Cardiac muscle cell (in vitro differentiated cells and primary cell): ENCODE measurements at regions not wholly inside any gene's neighbourhood (a gene's known extent, or its start where the extent isn't known, plus 50 kb on each side); places are given as distances from the start of the nearest gene placed in this dataset.
"Not testable (repeated sequence)": the region's sequence is repeated elsewhere in the genome, so short reads cannot be mapped to it uniquely, and the experiment has no call there.

Source experiments
- DNase-seq, 2 donors: peaks; one replicate each; pipeline versions ENCODE4 v3.0.0 to v3.0.0-alpha.2; 2010 to 2017; ENCODE audit warnings: low read depth in 1 of 2, low spot score in 1 of 2
- H3K27ac ChIP-seq: fragments of 200-600 bp; sonication (generic); 2 replicates; pipeline ENCODE4 v1.5.1; 2016
- H3K27me3 ChIP-seq: fragments of 200-600 bp; sonication (generic); 2 replicates; pipeline ENCODE4 v1.6.0; 2016; ENCODE audit warnings: control low read depth
- H3K36me3 ChIP-seq: fragments of 200-600 bp; sonication (generic); 2 replicates; pipeline ENCODE4 v1.5.1; 2016; ENCODE audit warnings: control low read depth
- H3K4me1 ChIP-seq: fragments of 200-600 bp; sonication (generic); 2 replicates; pipeline ENCODE4 v1.8.1; 2017; ENCODE audit warnings: low read depth, mild to moderate bottlenecking, mixed run types
- H3K4me3 ChIP-seq: fragments of 200-600 bp; sonication (generic); 2 replicates; pipeline ENCODE4 v1.5.1; 2016; ENCODE audit warnings: mild to moderate bottlenecking
- H3K9me3 ChIP-seq: fragments of 200-600 bp; sonication (generic); 2 replicates; pipeline ENCODE4 v1.5.1; 2017; ENCODE audit warnings: low read depth, mild to moderate bottlenecking, control low read depth
- CTCF ChIP-seq: IDR thresholded peaks from 2 replicates; pipeline ENCODE4 v1.5.1; 2012; ENCODE audit warnings: low read depth, mild to moderate bottlenecking, low read length

DNA sequence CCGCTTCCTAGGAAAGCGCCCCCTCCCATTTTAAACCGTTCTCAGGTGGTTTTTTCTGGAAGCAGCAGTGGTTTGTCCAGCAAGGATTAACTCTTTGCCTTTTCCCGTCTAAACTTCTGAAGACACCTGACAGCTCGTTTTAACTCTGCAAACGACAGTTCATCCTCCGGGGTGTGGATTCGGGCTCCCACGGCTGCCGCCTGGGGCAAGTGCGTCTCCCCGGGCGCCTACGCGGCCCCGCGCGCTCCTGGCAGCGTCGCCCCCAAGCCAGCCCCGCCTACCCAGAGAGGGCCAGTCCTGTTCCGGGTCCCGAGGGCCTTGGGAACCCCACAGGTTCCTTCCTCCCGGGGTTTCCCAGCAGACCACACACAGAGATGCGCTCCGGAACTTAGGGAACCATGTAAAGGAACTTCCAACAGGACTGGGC is 54.4 kb downstream of the PRR18 start:
- Histone ChIP-seq H3K36me3 (no peaks in the 10 kb centered on the region), H3K27ac (no peak overlapping the region), H3K4me1 (no peaks in the 10 kb centered on the region), H3K9me3 (no peaks in the 10 kb centered on the region), H3K4me3 (peak overlapping the region; percentile 38), H3K27me3 (peaks cover 29% of the 10 kb centered on the region)
- DNase-seq: peak in 1 of 2 donors; percentile 16
- TF ChIP-seq CTCF: no peak

GRCh38 chr6:166253281-166253681 is 54.9 kb downstream of the PRR18 start:
- Histone ChIP-seq H3K4me3 (peak overlapping the region; percentile 38), H3K4me1 (no peaks in the 10 kb centered on the region), H3K36me3 (no peaks in the 10 kb centered on the region), H3K9me3 (no peaks in the 10 kb centered on the region), H3K27me3 (peaks cover 29% of the 10 kb centered on the region), H3K27ac (no peak overlapping the region)
- TF ChIP-seq CTCF: no peak
- DNase-seq: peak in 1 of 2 donors; percentile 58

DNA sequence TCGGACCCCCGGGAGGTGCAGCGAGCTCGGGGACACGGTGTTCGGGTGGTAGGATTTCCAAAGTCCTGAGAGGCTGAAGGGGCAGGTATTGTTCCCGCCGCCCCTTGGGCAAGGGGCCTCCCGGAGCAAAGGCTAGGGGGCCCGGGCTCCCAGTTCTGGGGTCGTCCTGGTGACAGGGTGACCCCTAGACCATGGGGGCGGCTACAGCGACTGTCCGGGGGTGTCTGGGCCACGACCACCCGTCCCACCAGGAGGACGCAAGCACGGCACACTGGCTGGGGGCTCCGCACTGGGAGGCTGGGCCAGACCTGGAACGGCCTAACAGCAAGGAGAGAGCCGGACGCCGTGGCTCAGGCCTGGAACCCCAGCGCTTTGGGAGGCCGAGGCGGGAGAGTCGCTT is 55.6 kb downstream of the PRR18 start:
- peaks cover 29% of the 10 kb centered on the region for H3K27me3 ChIP-seq
- H3K4me3 ChIP-seq: no peak overlapping the region
- no peaks in the 10 kb centered on the region for H3K4me1 ChIP-seq
- DNase-seq: no peak
- no peaks in the 10 kb centered on the region for H3K9me3 ChIP-seq
- no peaks in the 10 kb centered on the region for H3K36me3 ChIP-seq
- no peak for TF ChIP-seq CTCF
- H3K27ac ChIP-seq: no peak overlapping the region

DNA sequence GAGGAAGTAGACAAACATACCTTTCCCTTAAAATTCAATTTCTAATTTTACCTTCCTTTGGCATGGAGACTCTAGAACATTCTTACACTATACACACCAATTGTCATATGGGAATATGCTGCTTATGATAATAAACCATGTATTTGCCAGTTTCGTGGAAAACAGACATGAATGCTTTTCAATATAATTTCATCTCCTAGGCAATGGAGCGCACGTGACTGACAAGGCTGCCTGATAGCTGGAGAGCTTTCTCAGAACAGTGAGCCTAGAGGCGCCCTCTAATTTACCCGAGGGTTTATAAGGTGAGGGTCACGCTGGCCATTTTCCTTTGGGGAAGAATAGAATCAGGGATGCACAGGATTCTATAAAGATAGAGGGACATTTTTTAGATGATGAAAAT is 56.5 kb downstream of the PRR18 start:
- Histone ChIP-seq H3K9me3 (no peaks in the 10 kb centered on the region), H3K36me3 (no peaks in the 10 kb centered on the region), H3K27me3 (peaks cover 29% of the 10 kb centered on the region), H3K27ac (no peak overlapping the region), H3K4me1 (no peaks in the 10 kb centered on the region), H3K4me3 (no peak overlapping the region)
- DNase-seq: no peak
- no peak for TF ChIP-seq CTCF

- Histone ChIP-seq H3K4me1 (no peaks in the 10 kb centered on the region), H3K27me3 (peaks cover 29% of the 10 kb centered on the region)
Observed at GRCh38 chr6:166251211-166251610, 57.0 kb downstream of the PRR18 start.

DNA sequence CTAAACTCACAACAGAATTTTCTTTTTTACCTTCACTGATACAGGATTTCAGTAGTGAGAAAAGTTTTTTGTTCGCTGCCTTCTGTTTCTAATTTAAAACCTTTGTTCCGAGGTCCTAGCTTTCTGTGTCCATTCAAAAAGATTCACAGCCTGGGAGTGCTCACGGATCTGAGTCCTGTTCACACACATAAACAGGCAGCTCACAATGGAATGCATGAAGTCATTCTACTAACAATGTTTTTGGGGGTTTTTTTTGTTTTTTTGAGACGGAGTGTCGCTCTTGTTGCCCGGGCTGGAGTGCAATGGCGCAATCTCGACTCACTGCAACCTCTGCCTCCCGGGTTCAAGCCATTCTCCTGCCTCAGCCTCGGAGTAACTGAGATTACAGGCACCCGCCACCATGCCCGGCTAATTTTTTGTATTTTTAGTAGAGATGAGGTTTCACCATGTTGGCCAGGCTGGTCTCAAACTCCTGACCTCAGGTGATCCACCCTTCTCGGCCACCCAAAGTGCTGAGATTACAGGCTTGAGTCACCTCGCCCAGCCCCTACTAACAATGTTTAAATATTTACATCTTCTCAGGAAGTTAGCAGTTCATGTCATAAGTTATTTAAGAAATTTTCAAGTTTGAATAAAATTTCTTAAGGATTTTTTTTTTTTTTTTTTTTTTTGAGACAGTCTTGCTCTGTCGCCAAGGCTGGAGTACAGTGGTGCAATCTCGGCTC is 59.0 kb downstream of the PRR18 start:
- H3K27ac ChIP-seq: not testable (repeated sequence)

More at GRCh38 chr6:166251211-166251610, 57.0 kb downstream of the PRR18 start:
- H3K9me3 ChIP-seq: no peaks in the 10 kb centered on the region
- H3K4me3 ChIP-seq: no peak overlapping the region
- DNase-seq: no peak
- TF ChIP-seq CTCF: no peak
- no peak overlapping the region for H3K27ac ChIP-seq
- no peaks in the 10 kb centered on the region for H3K36me3 ChIP-seq

More for the DNA sequence above, 59.0 kb downstream of the PRR18 start:
- H3K9me3 ChIP-seq, H3K36me3 ChIP-seq, H3K4me1 ChIP-seq, H3K4me3 ChIP-seq, DNase-seq: not testable (repeated sequence)
- H3K27me3 ChIP-seq: peaks cover 13% of the 10 kb centered on the region
